Neural progenitor cell (in vitro differentiated cells): ENCODE measurements at regions not wholly inside any gene's neighbourhood (a gene's known extent, or its start where the extent isn't known, plus 50 kb on each side); places are given as distances from the start of the nearest gene placed in this dataset.
"Not testable (repeated sequence)": the region's sequence is repeated elsewhere in the genome, so short reads cannot be mapped to it uniquely, and the experiment has no call there.

Source experiments
- DNase-seq: peaks from one replicate; pipeline ENCODE4 v3.0.0-alpha.2; 2016; ENCODE audit warnings: low spot score
- H2AFZ ChIP-seq: fragments of 200-600 bp; sonication (generic); replicated peaks from 2 replicates; pipeline ENCODE4 v1.6.1; 2016; ENCODE audit warnings: antibody characterized with exemption
- H3F3A ChIP-seq: fragments of 200-600 bp; sonication (generic); 2 replicates; pipeline ENCODE4 v1.6.1; 2016; ENCODE audit warnings: antibody characterized with exemption, low read depth
- H3K27ac ChIP-seq: fragments of 200-600 bp; sonication (generic); 2 replicates; pipeline ENCODE4 v1.5.1; 2016; ENCODE audit warnings: mild to moderate bottlenecking
- H3K27me3 ChIP-seq: fragments of 200-600 bp; sonication (generic); 2 replicates; pipeline ENCODE4 v1.6.1; 2016; ENCODE audit warnings: mild to moderate bottlenecking, moderate library complexity
- H3K36me3 ChIP-seq: fragments of 200-600 bp; sonication (generic); 2 replicates; pipeline ENCODE4 v1.5.1; 2016
- H3K4me1 ChIP-seq: fragments of 200-600 bp; sonication (generic); 2 replicates; pipeline ENCODE4 v1.6.1; 2016; ENCODE audit warnings: mixed run types
- H3K4me2 ChIP-seq: fragments of 200-600 bp; sonication (generic); 2 replicates; pipeline ENCODE4 v1.6.1; 2016
- H3K4me3 ChIP-seq: fragments of 200-600 bp; sonication (generic); 2 replicates; pipeline ENCODE4 v1.5.1; 2016
- H3K79me2 ChIP-seq: fragments of 200-600 bp; sonication (generic); 2 replicates; pipeline ENCODE4 v1.6.1; 2016; ENCODE audit warnings: low read depth
- H3K9ac ChIP-seq: fragments of 200-600 bp; sonication (generic); 2 replicates; pipeline ENCODE4 v1.6.1; 2016
- H3K9me3 ChIP-seq: fragments of 200-600 bp; sonication (generic); 2 replicates; pipeline ENCODE4 v1.5.1; 2016; ENCODE audit warnings: low read depth
- H4K20me1 ChIP-seq: fragments of 200-600 bp; sonication (generic); 2 replicates; pipeline ENCODE4 v1.6.1; 2016; ENCODE audit warnings: low read depth
- H3K27ac Mint-ChIP-seq: 3 replicates; pipeline ENCODE4 v1.8.0; 2021; ENCODE audit warnings: mixed read lengths
- H3K27me3 Mint-ChIP-seq: 2 replicates; pipeline ENCODE4 v1.8.0; 2022; ENCODE audit warnings: low read depth, mild to moderate bottlenecking, inconsistent platforms, moderate library complexity, mixed read lengths; ENCODE audit not compliant: insufficient read depth
- H3K36me3 Mint-ChIP-seq: 3 replicates; pipeline ENCODE4 v1.8.0; 2021; ENCODE audit warnings: mixed read lengths
- H3K4me1 Mint-ChIP-seq: 3 replicates; pipeline ENCODE4 v1.8.0; 2021; ENCODE audit warnings: mixed read lengths
- H3K4me3 Mint-ChIP-seq: 3 replicates; pipeline ENCODE4 v1.8.0; 2021; ENCODE audit warnings: mild to moderate bottlenecking, moderate library complexity, mixed read lengths
- H3K9me3 Mint-ChIP-seq: 3 replicates; pipeline ENCODE4 v1.8.0; 2020; ENCODE audit warnings: mixed read lengths
- EZH2 ChIP-seq: fragments of 200-600 bp; sonication (generic); IDR thresholded peaks from 2 replicates; pipeline ENCODE4 v1.6.1; 2017; ENCODE audit warnings: antibody characterized with exemption, mild to moderate bottlenecking, moderate library complexity
- EZH2phosphoT487 ChIP-seq: fragments of 200-600 bp; sonication (generic); IDR thresholded peaks from 2 replicates; pipeline ENCODE4 v1.6.1; 2017; ENCODE audit warnings: antibody characterized with exemption
- TF ChIP-seq, protein P1 (sequence below): fragments of 200-600 bp; sonication (generic); IDR thresholded peaks from 2 replicates; pipeline ENCODE4 v1.5.1; 2017; ENCODE audit warnings: antibody characterized with exemption, mild to moderate bottlenecking

DNA sequence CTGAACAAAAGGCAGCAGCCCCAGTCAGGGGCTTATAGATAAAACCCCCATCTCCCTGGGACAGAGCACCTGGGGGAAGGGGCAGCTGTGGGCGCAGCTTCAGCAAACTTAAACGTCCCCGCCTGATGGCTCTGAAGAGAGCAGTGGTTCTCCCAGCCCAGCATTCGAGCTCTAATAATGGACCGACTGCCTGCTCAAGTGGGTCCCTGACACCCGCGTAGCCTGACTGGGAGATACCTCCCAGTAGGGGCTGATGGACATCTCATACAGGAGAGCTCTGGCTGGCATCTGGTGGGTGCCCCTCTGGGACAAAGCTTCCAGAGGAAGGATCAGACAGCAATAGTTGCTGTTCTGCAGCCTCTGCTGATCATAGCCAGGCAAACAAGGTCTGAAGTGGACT, 172.1 kb downstream of the CRPPA start:
- not testable (repeated sequence) for H3K9me3 Mint-ChIP-seq, H3K27ac ChIP-seq, H3K4me2 ChIP-seq, DNase-seq, H3K9me3 ChIP-seq, H3K36me3 ChIP-seq, H3K79me2 ChIP-seq, H3K27ac Mint-ChIP-seq, H3K4me1 Mint-ChIP-seq, H3K27me3 Mint-ChIP-seq, H3K36me3 Mint-ChIP-seq, H4K20me1 ChIP-seq, H2AFZ ChIP-seq, H3F3A ChIP-seq, H3K27me3 ChIP-seq, H3K4me1 ChIP-seq, H3K9ac ChIP-seq, H3K4me3 Mint-ChIP-seq, H3K4me3 ChIP-seq

GRCh38 chr7:16248556-16248955, 172.8 kb downstream of the CRPPA start:
- not testable (repeated sequence) for H3K27me3 Mint-ChIP-seq, H3K9me3 ChIP-seq, H3K27ac Mint-ChIP-seq, H3K27ac ChIP-seq, H3K4me2 ChIP-seq, H3K4me3 Mint-ChIP-seq, H3K4me3 ChIP-seq, H3K27me3 ChIP-seq, H3K9ac ChIP-seq, H3K9me3 Mint-ChIP-seq, H3K36me3 Mint-ChIP-seq, H3K79me2 ChIP-seq, DNase-seq, H3K4me1 ChIP-seq, H4K20me1 ChIP-seq, H3K36me3 ChIP-seq, H3F3A ChIP-seq, H3K4me1 Mint-ChIP-seq, H2AFZ ChIP-seq

DNA sequence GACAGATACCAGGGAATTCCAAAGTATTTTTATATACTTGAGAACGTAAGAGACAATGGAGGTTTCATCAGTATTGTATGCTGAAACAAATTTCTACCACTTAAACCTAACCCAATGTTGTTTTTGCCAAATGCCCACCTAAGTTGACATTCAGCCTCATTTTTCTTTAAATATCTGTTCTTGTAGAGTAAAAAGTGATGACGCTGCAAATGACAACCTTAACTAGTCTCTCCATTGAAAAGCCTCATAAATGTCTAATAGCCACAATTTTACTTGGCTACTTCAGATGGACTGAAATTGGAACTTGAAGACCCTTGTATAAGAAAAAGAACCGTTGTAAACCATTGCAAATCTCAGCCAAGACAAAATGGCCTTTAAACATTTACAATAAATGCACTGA, 176.9 kb downstream of the CRPPA start:
- no peaks in the 10 kb centered on the region for H4K20me1 ChIP-seq
- Mint-ChIP-seq H3K27me3 (peaks cover 3% of the 10 kb centered on the region), H3K4me3 (no peak overlapping the region), H3K27ac (no peak overlapping the region), H3K36me3 (no peaks in the 10 kb centered on the region), H3K9me3 (no peaks in the 10 kb centered on the region), H3K4me1 (no peaks in the 10 kb centered on the region)
- H3K9me3 ChIP-seq = no peaks in the 10 kb centered on the region
- no peak overlapping the region for H3K27ac ChIP-seq
- TF ChIP-seq EZH2phosphoT487 (no peak), EZH2 (no peak)
- TF ChIP-seq, protein P1, sequence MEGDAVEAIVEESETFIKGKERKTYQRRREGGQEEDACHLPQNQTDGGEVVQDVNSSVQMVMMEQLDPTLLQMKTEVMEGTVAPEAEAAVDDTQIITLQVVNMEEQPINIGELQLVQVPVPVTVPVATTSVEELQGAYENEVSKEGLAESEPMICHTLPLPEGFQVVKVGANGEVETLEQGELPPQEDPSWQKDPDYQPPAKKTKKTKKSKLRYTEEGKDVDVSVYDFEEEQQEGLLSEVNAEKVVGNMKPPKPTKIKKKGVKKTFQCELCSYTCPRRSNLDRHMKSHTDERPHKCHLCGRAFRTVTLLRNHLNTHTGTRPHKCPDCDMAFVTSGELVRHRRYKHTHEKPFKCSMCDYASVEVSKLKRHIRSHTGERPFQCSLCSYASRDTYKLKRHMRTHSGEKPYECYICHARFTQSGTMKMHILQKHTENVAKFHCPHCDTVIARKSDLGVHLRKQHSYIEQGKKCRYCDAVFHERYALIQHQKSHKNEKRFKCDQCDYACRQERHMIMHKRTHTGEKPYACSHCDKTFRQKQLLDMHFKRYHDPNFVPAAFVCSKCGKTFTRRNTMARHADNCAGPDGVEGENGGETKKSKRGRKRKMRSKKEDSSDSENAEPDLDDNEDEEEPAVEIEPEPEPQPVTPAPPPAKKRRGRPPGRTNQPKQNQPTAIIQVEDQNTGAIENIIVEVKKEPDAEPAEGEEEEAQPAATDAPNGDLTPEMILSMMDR = no peak
- no peak overlapping the region for H3K4me2 ChIP-seq
- H2AFZ ChIP-seq = no peak overlapping the region
- H3F3A ChIP-seq = no peaks in the 10 kb centered on the region
- no peak overlapping the region for H3K9ac ChIP-seq
- H3K27me3 ChIP-seq = no peaks in the 10 kb centered on the region
- DNase-seq = no peak
- no peaks in the 10 kb centered on the region for H3K36me3 ChIP-seq
- no peak overlapping the region for H3K4me3 ChIP-seq
- peaks cover 8% of the 10 kb centered on the region for H3K4me1 ChIP-seq
- H3K79me2 ChIP-seq = no peaks in the 10 kb centered on the region

DNA sequence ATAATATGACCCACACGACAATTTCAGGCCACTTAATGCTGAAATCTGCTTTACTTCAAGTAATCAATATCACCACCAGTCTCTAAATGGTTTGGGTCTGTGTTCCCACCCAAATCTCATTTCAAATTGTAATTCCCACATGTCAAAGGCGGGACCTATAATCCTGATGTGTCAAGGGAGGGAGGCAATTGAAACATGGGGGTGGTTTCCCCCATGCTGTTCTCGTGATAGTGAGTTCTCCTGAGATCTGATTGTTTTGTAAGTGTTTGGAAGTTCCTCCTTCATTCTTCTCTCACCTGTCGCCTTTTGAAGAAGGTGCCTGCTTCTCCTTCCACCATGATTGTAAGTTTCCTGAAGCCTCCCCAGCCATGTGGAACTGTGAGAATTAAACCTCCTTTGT, 178.4 kb downstream of the CRPPA start:
- Mint-ChIP-seq H3K27ac (no peak overlapping the region), H3K36me3 (no peaks in the 10 kb centered on the region), H3K4me1 (no peaks in the 10 kb centered on the region), H3K9me3 (no peaks in the 10 kb centered on the region), H3K27me3 (peaks cover 2% of the 10 kb centered on the region), H3K4me3 (no peak overlapping the region)
- H3K4me3 ChIP-seq = no peak overlapping the region
- H3K79me2 ChIP-seq = no peaks in the 10 kb centered on the region
- no peak overlapping the region for H3K27ac ChIP-seq
- no peaks in the 10 kb centered on the region for H3F3A ChIP-seq
- no peak for DNase-seq
- no peaks in the 10 kb centered on the region for H3K36me3 ChIP-seq
- no peaks in the 10 kb centered on the region for H3K9me3 ChIP-seq
- no peaks in the 10 kb centered on the region for H3K27me3 ChIP-seq
- H4K20me1 ChIP-seq = no peaks in the 10 kb centered on the region
- no peak for TF ChIP-seq EZH2
- TF ChIP-seq EZH2phosphoT487 = no peak
- TF ChIP-seq, protein P1 = no peak
- H3K4me1 ChIP-seq = peaks cover 8% of the 10 kb centered on the region
- no peak overlapping the region for H2AFZ ChIP-seq
- no peak overlapping the region for H3K4me2 ChIP-seq
- no peak overlapping the region for H3K9ac ChIP-seq
